Gastroesophageal sphincter (tissue), 2 donors: ENCODE measurements at regions not wholly inside any gene's neighbourhood (a gene's known extent, or its start where the extent isn't known, plus 50 kb on each side); places are given as distances from the start of the nearest gene placed in this dataset.

Experiments used
- EP300 ChIP-seq: sonication (generic); formaldehyde crosslinking; IDR thresholded peaks from one replicate; pipeline ENCODE4 v1.6.1; 2017; ENCODE audit warnings: antibody characterized with exemption, mild to moderate bottlenecking
- POLR2AphosphoS5 ChIP-seq: sonication (generic); formaldehyde crosslinking; IDR thresholded peaks from one replicate; pipeline ENCODE4 v1.6.1; 2017; ENCODE audit warnings: antibody characterized with exemption

DNA sequence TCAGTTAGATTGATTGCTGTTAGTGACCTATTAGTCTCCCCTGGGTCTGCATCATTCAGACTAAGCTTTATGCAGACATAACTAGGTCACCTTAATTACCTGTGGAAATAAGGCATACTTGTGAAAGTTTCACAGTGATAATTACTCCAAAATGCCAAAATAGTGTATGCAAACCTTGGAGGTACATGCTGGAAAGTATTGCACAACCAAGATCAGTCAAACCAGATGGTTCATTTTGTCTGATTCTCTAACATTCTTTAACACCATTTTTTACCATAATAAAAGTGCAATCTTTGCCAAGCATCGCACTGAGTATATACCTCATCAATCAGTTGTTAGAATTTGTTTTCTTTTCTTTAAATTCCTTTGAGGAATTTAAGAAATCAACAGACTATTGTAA is 186.3 kb upstream of the TMEFF2 start:
- no peak for TF ChIP-seq POLR2AphosphoS5
- no peak for TF ChIP-seq EP300
